HAP-1 (cell line): ENCODE measurements at regions not wholly inside any gene's neighbourhood (a gene's known extent, or its start where the extent isn't known, plus 50 kb on each side); places are given as distances from the start of the nearest gene placed in this dataset.

ENCODE experiments used
- DNase-seq, 2 experiments: peaks; one replicate each; pipeline ENCODE4 v3.0.0-alpha.2; 2016 to 2020; ENCODE audit warnings: low spot score in 2 of 2
- H3K27me3 ChIP-seq: fragments of 250-450 bp; sonication (Bioruptor Pico); 2 replicates; pipeline ENCODE4 v1.5.1; 2020; ENCODE audit warnings: low read depth, mild to moderate bottlenecking, moderate library complexity
- H3K36me3 ChIP-seq: fragments of 250-450 bp; sonication (Bioruptor Pico); replicated peaks from 2 replicates; pipeline ENCODE4 v1.5.1; 2020; ENCODE audit warnings: mild to moderate bottlenecking
- H3K4me1 ChIP-seq: fragments of 250-450 bp; sonication (Bioruptor Pico); 2 replicates; pipeline ENCODE4 v1.5.1; 2020; ENCODE audit warnings: mild to moderate bottlenecking
- H3K4me3 ChIP-seq: fragments of 250-450 bp; sonication (Bioruptor Pico); 2 replicates; pipeline ENCODE4 v1.5.1; 2020; ENCODE audit warnings: mild to moderate bottlenecking, moderate library complexity
- H3K9me3 ChIP-seq: fragments of 250-450 bp; sonication (Bioruptor Pico); 2 replicates; pipeline ENCODE4 v1.5.1; 2020; ENCODE audit warnings: mild to moderate bottlenecking, moderate library complexity
- in situ Hi-C: fragments of 300-500 bp; cut with MboI; formaldehyde crosslinking; loops from 3 replicates; pipeline ENCODE4 v1.14.3; 2020; ENCODE audit warnings: low sequenced_read_pairs, inconsistent platforms, mixed read lengths

DNA sequence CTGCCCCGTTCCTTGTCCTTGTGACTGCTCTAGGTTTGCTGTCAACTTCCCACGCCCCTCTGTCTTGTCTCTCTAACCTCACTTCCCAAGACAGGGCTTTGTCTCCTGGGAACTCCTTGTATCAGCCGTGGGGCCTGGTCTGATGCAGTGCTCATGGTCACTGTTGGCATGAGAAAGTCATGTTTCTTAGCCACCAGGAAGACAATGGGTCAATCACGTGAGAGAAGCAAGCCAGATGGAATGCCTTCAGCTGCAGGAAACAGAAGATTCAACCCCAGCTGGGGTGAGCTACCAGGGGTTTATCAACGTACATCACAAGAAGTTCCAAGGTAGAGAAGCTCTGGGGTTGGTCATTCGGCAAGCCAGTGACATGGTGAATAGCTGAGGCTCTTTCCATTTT, 116.6 kb downstream of the IRF8 start:
- Histone ChIP-seq H3K4me1 (no peaks in the 10 kb centered on the region), H3K4me3 (no peak overlapping the region), H3K9me3 (0 out of 2 replicates have a peak, but pooled peaks cover 3% of the 10 kb centered on the region), H3K36me3 (no peaks in the 10 kb centered on the region), H3K27me3 (no peaks in the 10 kb centered on the region)
- no peak for DNase-seq
- in situ Hi-C loops, result loop anchor here (10.0 kb wide), 1 partner anchor 191 kb away; no protein-coding TSS in a partner anchor

DNA sequence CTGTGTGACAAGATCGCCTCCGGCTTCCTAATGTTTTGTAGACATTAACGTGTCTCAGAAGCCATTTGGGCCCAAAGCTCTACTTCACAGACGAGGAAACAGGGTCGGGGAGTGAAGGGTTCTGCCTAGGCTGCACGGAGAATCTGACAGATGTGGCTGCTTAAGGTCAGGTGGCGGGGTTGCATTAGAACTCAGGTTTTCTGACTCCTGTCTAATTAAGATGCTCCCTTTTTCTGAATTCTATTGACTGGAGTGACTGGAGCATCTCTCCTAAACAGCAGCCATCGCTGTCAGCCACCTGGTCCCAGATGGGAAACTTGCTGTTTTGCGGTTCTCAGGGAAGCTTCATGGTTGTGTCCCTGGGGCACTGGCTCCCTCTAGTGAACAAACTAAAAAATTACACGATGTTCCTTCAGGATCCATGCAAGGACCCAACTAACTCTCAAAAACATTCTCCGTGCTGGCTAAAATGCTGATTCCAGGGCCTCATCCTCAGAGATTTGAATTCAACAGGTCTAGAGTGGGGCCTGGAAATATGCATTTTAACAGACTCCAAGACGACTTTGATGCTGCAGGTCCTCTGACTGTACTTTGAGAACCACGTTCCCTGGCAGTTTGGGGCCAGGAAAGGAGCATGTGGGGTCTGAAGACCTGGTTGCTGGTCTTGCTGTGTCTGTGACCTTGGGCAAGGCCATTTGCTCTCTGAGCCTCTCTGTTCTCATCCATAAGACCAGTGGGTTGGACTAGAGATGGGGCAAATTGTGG, 117.4 kb downstream of the IRF8 start:
- in situ Hi-C loops, result loop anchor here (10.0 kb wide), 1 partner anchor 192 kb away; no protein-coding TSS in a partner anchor
- 0 out of 2 replicates have a peak, but pooled peaks cover 3% of the 10 kb centered on the region for H3K9me3 ChIP-seq
- peak; percentile 57 to 58 for DNase-seq
- no peaks in the 10 kb centered on the region for H3K27me3 ChIP-seq
- no peak overlapping the region for H3K4me3 ChIP-seq
- no peaks in the 10 kb centered on the region for H3K4me1 ChIP-seq
- H3K36me3 ChIP-seq, result no peaks in the 10 kb centered on the region

DNA sequence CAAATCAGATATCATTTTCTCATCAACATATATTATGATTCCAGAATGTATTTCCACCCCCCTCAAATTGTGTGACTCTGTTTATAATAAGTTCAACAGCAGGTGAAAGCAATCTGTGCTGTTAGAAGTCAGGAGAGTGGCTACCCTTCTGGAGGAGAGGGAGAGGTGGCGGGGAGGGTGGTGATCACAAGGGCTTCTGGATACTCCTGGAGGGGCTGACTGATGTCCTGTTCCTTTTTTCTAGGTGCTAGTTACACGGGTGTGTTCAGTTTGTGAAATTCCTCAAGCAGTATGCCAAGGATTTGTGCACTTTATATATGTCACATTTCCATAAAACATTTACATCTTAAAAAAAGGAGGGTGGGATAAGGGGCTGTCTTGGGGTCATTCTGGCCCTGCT, 119.1 kb downstream of the IRF8 start:
- H3K27me3 ChIP-seq, result no peaks in the 10 kb centered on the region

DNA sequence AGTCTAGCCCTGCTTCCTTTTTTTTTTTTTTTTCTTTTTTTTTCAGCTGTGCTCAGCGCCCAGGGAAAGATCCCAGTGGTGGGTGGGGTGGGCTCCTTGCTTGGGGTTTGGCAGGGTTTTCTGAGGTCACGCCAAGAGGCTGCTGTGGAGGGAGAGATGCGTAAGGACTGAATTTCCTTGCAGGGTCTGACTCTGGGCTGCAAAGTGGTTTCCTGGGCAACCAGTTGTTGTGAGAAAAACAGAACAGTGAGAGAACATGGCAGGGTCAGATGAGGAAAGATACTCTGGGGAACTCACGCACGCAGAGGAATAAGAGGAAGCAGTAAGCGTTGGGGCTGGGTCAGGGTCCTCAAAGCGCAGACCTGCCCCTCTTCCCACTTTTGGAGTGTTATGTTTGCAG, 119.5 kb downstream of the IRF8 start:
- H3K4me1 ChIP-seq, result no peaks in the 10 kb centered on the region
- H3K4me3 ChIP-seq, result no peak overlapping the region
- 0 out of 2 replicates have a peak, but pooled peaks cover 3% of the 10 kb centered on the region for H3K9me3 ChIP-seq
- no peak for DNase-seq
- in situ Hi-C loops, result loop anchor here (10.0 kb wide), 1 partner anchor 194 kb away; no protein-coding TSS in a partner anchor
- H3K27me3 ChIP-seq, result no peaks in the 10 kb centered on the region
- H3K36me3 ChIP-seq, result no peaks in the 10 kb centered on the region

More for the DNA sequence above, 119.1 kb downstream of the IRF8 start:
- in situ Hi-C loops, result loop anchor here (10.0 kb wide), 1 partner anchor 193 kb away; no protein-coding TSS in a partner anchor
- no peak overlapping the region for H3K4me3 ChIP-seq
- H3K9me3 ChIP-seq, result 0 out of 2 replicates have a peak, but pooled peaks cover 3% of the 10 kb centered on the region
- DNase-seq, result no peak
- no peaks in the 10 kb centered on the region for H3K36me3 ChIP-seq
- no peaks in the 10 kb centered on the region for H3K4me1 ChIP-seq

DNA sequence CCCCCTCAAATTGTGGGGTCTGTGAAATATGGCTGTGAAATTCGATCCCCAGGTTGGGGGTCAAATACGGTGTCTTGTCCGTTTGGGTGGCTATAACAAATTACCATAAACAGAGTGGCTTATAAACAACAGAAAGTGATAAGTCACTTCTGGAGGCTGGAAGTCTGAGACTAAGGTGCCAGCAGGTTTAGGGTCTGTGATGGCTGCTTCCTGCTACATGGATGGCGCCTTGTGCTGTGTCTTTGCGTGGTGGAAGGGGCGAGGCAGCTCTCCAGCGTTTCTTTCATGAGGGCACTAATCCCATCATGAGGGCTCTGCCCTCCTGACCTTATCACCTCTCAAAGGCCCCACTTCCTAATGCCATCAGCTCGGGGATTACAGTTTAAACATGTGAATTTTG, 120.0 kb downstream of the IRF8 start:
- in situ Hi-C loops, result loop anchor here (10.0 kb wide), 1 partner anchor 194 kb away; no protein-coding TSS in a partner anchor
- Histone ChIP-seq H3K4me3 (no peak overlapping the region), H3K4me1 (no peaks in the 10 kb centered on the region), H3K9me3 (0 out of 2 replicates have a peak, but pooled peaks cover 3% of the 10 kb centered on the region), H3K36me3 (no peaks in the 10 kb centered on the region), H3K27me3 (no peaks in the 10 kb centered on the region)
- DNase-seq, result no peak

DNA sequence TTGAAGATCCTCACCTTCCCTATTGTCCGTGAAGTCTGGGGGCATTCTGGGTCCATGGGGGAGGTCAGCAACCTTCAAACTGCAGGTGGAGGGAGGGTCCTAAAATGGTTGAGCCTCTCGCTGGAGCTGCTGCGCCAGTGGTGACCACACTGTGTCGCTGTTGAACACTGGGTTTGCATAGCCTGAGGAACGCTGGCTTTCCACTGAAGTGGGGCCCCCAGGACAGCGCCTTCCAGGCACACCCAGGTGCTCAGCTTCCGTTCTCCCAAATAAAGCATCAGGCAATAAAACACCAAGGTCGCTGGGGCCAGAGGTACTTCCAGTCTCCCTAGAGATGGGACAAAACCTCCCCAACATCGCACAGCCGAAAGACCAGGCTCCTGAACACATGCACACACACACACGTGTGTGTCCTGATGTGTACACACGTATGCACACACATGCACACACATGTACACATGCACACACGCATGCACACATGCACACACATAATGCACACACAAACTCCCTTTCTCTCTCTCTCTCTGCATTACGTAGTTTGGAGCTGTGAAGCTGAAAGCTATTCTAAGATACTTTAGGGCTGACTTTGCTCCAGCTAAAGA, 120.6 kb downstream of the IRF8 start:
- H3K4me3 ChIP-seq, result no peak overlapping the region
- DNase-seq, result peak in 1 of 2 experiments; percentile 50
- H3K27me3 ChIP-seq, result no peaks in the 10 kb centered on the region
- in situ Hi-C loops, result loop anchor here (10.0 kb wide), 1 partner anchor 195 kb away; no protein-coding TSS in a partner anchor
- no peaks in the 10 kb centered on the region for H3K4me1 ChIP-seq
- peaks cover 9% of the 10 kb centered on the region; the same call in 1 of the 2 replicates for H3K9me3 ChIP-seq
- H3K36me3 ChIP-seq, result no peaks in the 10 kb centered on the region

DNA sequence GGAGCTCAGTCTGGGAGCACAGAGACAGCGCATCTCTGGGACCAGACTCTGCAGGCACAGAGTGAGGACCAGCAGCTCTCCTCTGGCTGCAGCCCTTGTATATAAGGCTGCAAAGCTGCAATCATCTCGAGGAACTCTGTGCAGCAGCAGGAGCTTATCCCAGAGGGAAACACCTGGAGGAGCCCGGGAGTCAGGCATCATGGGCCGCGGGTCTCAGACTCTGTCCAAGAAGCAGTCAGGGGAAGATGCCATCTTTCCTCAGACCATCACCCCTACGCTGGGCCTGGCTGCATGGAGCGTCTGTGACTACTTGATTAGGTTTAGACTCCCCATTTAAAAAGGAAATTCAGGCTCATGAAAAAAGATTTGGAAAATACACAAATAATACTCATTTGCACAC, 122.0 kb downstream of the IRF8 start:
- no peaks in the 10 kb centered on the region for H3K36me3 ChIP-seq
- no peak for DNase-seq
- no peak overlapping the region for H3K4me3 ChIP-seq
- in situ Hi-C loops, result no loop called here
- H3K27me3 ChIP-seq, result no peaks in the 10 kb centered on the region
- peaks cover 11% of the 10 kb centered on the region; the same call in 1 of the 2 replicates for H3K9me3 ChIP-seq
- H3K4me1 ChIP-seq, result no peaks in the 10 kb centered on the region

DNA sequence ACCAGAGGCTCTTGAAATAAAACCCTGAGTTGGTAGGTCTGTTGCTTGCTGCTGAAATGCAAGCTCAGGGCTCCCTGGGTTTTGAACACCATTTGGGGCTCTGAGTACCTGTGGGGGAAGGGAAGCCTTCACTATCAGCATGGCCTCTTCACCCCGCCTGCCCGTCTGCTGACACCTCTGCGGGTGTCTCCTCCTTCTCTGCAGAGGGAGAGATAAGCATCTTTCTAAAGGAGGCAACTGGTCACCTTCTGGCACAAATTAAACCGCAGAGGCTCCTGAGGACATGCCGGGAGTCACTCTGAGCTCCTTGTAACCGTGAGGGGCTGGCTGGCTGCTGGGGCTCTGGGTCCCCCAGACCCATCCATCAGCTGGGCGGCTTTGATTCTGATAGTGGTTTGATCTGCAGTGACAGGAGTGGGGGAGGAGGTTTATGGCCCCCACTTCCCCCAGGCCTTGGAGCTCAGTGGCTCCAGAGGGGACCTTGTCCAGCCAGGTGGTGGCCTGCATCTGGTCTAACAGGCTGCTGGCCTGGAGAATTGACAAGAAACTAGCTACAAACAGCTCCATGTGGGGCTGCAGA, 123.5 kb downstream of the IRF8 start:
- Histone ChIP-seq H3K27me3 (no peaks in the 10 kb centered on the region), H3K36me3 (no peaks in the 10 kb centered on the region), H3K9me3 (peaks cover 11% of the 10 kb centered on the region; the same call in 1 of the 2 replicates)

DNA sequence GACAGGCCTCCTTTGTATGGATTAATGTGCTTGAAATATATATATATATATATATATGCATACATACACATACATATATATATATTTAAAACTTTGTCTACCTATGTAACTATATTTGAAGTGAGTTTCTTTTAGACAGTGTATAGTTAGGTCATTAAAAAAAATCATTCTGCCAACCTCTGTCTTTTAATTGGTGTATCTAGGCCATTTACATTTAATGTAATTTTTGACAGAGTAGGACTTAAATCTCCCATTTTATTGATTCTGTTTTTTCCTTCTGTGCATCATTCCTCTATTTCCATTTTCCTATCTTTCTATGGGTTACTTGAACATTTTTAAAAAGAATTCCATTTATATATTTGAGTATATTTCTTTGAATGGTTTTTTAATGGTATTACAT, 125.2 kb downstream of the IRF8 start:
- Histone ChIP-seq H3K36me3 (no peaks in the 10 kb centered on the region), H3K9me3 (peaks cover 11% of the 10 kb centered on the region; the same call in 1 of the 2 replicates)
- in situ Hi-C loops, result no loop called here

More for the DNA sequence above, 123.5 kb downstream of the IRF8 start:
- in situ Hi-C loops, result no loop called here
- H3K4me1 ChIP-seq, result no peaks in the 10 kb centered on the region
- H3K4me3 ChIP-seq, result no peak overlapping the region
- no peak for DNase-seq

DNA sequence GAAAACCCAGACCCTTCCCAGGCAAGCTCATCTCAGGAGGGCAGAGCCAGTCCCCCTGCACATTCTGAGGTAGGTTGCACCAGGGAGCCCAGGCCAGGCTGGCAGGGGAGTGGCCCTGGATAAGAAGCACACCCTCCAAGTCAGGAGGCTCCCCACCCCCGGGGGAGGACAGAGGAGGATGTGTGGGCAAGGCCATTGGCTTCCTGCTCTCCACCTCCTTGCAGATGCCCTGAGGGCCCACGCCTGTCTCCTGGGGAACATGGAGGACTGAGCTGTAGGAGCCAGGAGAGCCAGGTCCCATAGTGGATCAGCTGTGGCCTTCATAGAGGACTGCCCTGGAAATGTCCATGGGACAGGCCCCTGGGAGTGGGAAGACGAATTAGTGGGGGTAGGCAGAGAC, 126.7 kb downstream of the IRF8 start:
- H3K9me3 ChIP-seq, result peaks cover 8% of the 10 kb centered on the region; the same call in 1 of the 2 replicates
- peaks cover 16% of the 10 kb centered on the region for H3K27me3 ChIP-seq
- no peak for DNase-seq
- in situ Hi-C loops, result no loop called here
- H3K36me3 ChIP-seq, result no peaks in the 10 kb centered on the region
- no peak overlapping the region for H3K4me3 ChIP-seq
- no peaks in the 10 kb centered on the region for H3K4me1 ChIP-seq

More for the DNA sequence above, 125.2 kb downstream of the IRF8 start:
- no peaks in the 10 kb centered on the region for H3K4me1 ChIP-seq
- peaks cover 4% of the 10 kb centered on the region; the same call in 1 of the 2 replicates for H3K27me3 ChIP-seq
- no peak for DNase-seq
- H3K4me3 ChIP-seq, result no peak overlapping the region

DNA sequence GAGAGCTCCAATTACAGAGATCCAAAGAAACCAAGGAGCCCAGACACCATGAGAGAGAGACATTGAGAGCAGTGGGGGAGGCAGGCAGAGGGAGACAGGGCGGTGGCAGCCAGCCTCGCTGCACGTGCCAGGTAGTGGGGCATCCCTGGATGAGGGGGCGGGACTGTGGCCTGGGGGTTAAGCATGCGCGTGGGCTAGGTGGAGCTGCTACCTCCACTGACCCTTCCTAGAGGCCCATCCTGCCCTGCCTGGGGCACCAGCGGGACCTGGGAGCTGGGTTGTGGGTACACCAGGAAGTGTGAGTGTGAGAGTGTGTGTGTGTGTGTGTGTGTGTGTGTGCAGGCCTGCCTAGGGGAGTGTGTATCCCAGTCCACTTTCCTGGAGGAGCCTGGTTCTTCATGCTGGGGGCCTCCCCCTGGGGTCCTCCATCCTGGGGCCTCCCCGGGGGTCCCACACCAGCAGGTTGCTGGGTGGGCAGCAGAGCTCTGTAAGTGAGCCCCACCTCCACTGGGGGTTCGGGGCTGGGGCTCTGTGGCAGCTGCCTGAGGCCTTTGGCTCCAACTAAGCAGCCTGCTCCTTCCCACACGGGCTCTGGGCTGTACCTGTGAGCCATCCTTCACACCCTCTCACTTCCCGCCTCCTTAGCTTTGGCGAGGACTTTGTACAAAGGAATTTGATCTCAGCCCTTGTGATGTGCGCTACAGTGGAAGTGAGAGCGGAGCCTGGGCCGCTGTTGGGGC, 127.4 kb downstream of the IRF8 start:
- DNase-seq, result no peak
- Histone ChIP-seq H3K27me3 (peaks cover 16% of the 10 kb centered on the region), H3K4me1 (no peaks in the 10 kb centered on the region), H3K4me3 (no peak overlapping the region), H3K36me3 (no peaks in the 10 kb centered on the region), H3K9me3 (peaks cover 8% of the 10 kb centered on the region; the same call in 1 of the 2 replicates)
- in situ Hi-C loops, result no loop called here

DNA sequence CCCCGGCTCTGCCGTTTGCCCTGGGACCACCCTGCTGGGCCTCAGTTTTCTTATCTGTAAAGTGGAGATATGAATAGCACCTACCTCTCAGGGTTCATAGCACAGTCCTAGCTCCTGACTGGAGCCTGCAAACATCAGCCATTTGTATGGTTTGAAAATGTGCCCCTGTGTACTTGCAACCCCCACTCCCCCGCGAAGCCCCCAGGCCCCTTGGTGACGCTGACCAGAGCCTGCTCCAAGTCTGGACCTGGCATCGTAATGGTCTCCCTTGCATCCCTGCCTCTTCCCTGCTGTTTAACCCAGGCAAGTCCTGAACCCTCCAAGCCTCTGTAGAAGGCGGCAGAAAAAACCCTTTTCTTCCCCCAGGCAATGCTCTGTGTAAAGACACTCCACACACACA, 128.0 kb downstream of the IRF8 start:
- Histone ChIP-seq H3K27me3 (peaks cover 16% of the 10 kb centered on the region), H3K4me1 (no peaks in the 10 kb centered on the region), H3K9me3 (peaks cover 8% of the 10 kb centered on the region; the same call in 1 of the 2 replicates), H3K36me3 (no peaks in the 10 kb centered on the region), H3K4me3 (no peak overlapping the region)
- DNase-seq, result no peak
- in situ Hi-C loops, result no loop called here
